DND-41 (cell line): ENCODE measurements at regions not wholly inside any gene's neighbourhood (a gene's known extent, or its start where the extent isn't known, plus 50 kb on each side); places are given as distances from the start of the nearest gene placed in this dataset.

Experiments
- EZH2 ChIP-seq: IDR thresholded peaks from 3 replicates; pipeline ENCODE4 v1.6.1; 2012; ENCODE audit warnings: borderline replicate concordance, low read depth, mild to moderate bottlenecking, moderate library complexity, low read length, inconsistent platforms; ENCODE audit not compliant: severe bottlenecking
- TF ChIP-seq, protein P1 (sequence below): IDR thresholded peaks from 2 replicates; pipeline ENCODE4 v1.5.1; 2012; ENCODE audit warnings: borderline replicate concordance, low read length, moderate library complexity, mild to moderate bottlenecking; ENCODE audit not compliant: poor library complexity, severe bottlenecking; ENCODE audit errors: extremely low read depth

DNA sequence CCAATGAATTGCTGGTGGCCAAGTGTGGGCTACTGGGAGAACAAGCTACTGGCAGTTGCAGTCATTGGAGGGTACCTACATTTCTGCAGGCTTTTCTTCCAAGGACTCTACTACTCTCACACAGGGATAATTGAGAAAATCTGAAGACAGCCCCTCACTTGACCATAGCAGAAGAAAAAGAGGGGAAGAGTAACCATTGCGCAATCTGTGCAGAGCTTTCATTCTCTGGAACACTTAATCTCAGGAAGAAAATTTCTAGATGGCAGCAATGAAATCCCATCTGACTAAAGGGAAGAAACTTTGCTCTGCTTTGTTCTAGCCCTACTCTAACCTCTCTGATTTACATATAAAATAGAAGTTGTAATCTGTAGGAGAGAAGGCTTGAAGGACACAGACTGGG is 1239.6 kb upstream of the SORCS1 start:
- TF ChIP-seq, protein P1, sequence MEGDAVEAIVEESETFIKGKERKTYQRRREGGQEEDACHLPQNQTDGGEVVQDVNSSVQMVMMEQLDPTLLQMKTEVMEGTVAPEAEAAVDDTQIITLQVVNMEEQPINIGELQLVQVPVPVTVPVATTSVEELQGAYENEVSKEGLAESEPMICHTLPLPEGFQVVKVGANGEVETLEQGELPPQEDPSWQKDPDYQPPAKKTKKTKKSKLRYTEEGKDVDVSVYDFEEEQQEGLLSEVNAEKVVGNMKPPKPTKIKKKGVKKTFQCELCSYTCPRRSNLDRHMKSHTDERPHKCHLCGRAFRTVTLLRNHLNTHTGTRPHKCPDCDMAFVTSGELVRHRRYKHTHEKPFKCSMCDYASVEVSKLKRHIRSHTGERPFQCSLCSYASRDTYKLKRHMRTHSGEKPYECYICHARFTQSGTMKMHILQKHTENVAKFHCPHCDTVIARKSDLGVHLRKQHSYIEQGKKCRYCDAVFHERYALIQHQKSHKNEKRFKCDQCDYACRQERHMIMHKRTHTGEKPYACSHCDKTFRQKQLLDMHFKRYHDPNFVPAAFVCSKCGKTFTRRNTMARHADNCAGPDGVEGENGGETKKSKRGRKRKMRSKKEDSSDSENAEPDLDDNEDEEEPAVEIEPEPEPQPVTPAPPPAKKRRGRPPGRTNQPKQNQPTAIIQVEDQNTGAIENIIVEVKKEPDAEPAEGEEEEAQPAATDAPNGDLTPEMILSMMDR, result no peak
- no peak for TF ChIP-seq EZH2
